Gastroesophageal sphincter (tissue), 4 donors: ENCODE measurements at regions not wholly inside any gene's neighbourhood (a gene's known extent, or its start where the extent isn't known, plus 50 kb on each side); places are given as distances from the start of the nearest gene placed in this dataset.

Source experiments
- ATAC-seq: fragments of 150-250 bp; one replicate; pipeline ENCODE4 v1.9.1; 2016; ENCODE audit warnings: mild to moderate bottlenecking, moderate library complexity
- H3K27ac ChIP-seq, 4 donors: fragments of 200-600 bp; sonication (generic) in 3 of 4; 1 replicate in 3 of 4; 2 replicates in 1 of 4; pipeline ENCODE4 v1.5.1; 2016 to 2019
- H3K27me3 ChIP-seq: fragments of 200-600 bp; sonication (generic); one replicate; pipeline ENCODE4 v1.5.1; 2019
- H3K36me3 ChIP-seq, 2 donors: fragments of 200-600 bp; sonication (generic); one replicate each; pipeline ENCODE4 v1.5.1; 2019; ENCODE audit warnings: control low read depth in 1 of 2
- H3K4me1 ChIP-seq, 3 donors: fragments of 200-600 bp; sonication (generic); 1 replicate in 2 of 3; 2 replicates in 1 of 3; pipeline ENCODE4 v1.5.1; 2016 to 2019; ENCODE audit warnings: control low read depth in 2 of 3
- H3K4me3 ChIP-seq, 2 donors: fragments of 200-600 bp; sonication (generic); one replicate each; pipeline ENCODE4 v1.5.1; 2019; ENCODE audit warnings: mild to moderate bottlenecking in 1 of 2, moderate library complexity in 1 of 2
- H3K9me3 ChIP-seq, 3 donors: fragments of 200-600 bp; sonication (generic); one replicate each; pipeline ENCODE4 v1.5.1; 2017 to 2019; ENCODE audit warnings: control low read depth in 2 of 3
- EP300 ChIP-seq: sonication (generic); formaldehyde crosslinking; IDR thresholded peaks from one replicate; pipeline ENCODE4 v1.6.1; 2017; ENCODE audit warnings: antibody characterized with exemption, mild to moderate bottlenecking
- POLR2A ChIP-seq, 2 donors: fragments of 450-650 bp; IDR thresholded peaks; one replicate each; pipeline ENCODE4 v1.6.1; 2017; ENCODE audit warnings: antibody characterized with exemption in 2 of 2, mild to moderate bottlenecking in 2 of 2, moderate library complexity in 1 of 2
- POLR2AphosphoS5 ChIP-seq: sonication (generic); formaldehyde crosslinking; IDR thresholded peaks from one replicate; pipeline ENCODE4 v1.6.1; 2017; ENCODE audit warnings: antibody characterized with exemption
- WGBS, 2 donors: methylation state at CpG; one replicate each; pipeline ENCODE4 v1.1.5; 2018; ENCODE audit warnings: low coverage in 1 of 2; 5-methylcytosine and 5-hydroxymethylcytosine counted together
- TF ChIP-seq, protein P1 (sequence below), 4 experiments: fragments of 200-600 bp in 2 of 4; fragments of 450-650 bp in 2 of 4; sonication (generic) in 1 of 4; IDR thresholded peaks; one replicate each; pipeline ENCODE4 v1.5.1; 2017 to 2019; ENCODE audit warnings: antibody characterized with exemption in 4 of 4, mild to moderate bottlenecking in 2 of 4, moderate library complexity in 2 of 4

DNA sequence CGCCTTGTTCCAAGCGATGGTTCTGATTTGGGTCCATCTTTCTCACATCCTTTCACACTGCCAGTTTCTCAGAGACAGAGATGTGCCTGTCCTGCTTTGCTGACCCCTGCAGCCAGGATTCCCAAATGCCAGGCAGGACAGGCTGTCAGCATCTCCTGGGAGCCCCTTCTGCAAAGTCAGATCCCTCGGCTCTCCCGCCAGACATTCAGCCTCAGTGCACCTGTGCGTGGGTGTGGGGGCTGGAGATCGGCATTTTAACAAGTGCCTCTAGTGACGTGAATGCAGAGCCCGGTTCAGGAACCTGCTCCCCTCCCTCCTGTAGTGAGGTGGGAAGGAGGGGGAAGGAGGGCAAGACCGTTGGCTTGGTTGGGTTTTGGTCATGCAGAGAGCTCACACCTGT, 108.9 kb upstream of the FGF3 start:
- ATAC-seq = no peak
- H3K27me3 ChIP-seq = peaks cover 95% of the 10 kb centered on the region
- H3K4me1 ChIP-seq = peaks cover 0 to 13% (median 0%) of the 10 kb centered on the region in 3 donors
- peaks cover 0 to 11% (median 0%) of the 10 kb centered on the region in 3 donors for H3K9me3 ChIP-seq
- no peak overlapping the region for H3K27ac ChIP-seq
- no peak overlapping the region for H3K4me3 ChIP-seq
- WGBS, 2 donors = 60 to 100% methylated on average over 1 to 2 of the region's 9 CpGs
- no peaks in the 10 kb centered on the region for H3K36me3 ChIP-seq
- no peak for TF ChIP-seq POLR2AphosphoS5
- TF ChIP-seq POLR2A (IDR thresholded peaks at IDR 0.05) = no peak
- TF ChIP-seq, protein P1, sequence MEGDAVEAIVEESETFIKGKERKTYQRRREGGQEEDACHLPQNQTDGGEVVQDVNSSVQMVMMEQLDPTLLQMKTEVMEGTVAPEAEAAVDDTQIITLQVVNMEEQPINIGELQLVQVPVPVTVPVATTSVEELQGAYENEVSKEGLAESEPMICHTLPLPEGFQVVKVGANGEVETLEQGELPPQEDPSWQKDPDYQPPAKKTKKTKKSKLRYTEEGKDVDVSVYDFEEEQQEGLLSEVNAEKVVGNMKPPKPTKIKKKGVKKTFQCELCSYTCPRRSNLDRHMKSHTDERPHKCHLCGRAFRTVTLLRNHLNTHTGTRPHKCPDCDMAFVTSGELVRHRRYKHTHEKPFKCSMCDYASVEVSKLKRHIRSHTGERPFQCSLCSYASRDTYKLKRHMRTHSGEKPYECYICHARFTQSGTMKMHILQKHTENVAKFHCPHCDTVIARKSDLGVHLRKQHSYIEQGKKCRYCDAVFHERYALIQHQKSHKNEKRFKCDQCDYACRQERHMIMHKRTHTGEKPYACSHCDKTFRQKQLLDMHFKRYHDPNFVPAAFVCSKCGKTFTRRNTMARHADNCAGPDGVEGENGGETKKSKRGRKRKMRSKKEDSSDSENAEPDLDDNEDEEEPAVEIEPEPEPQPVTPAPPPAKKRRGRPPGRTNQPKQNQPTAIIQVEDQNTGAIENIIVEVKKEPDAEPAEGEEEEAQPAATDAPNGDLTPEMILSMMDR (IDR thresholded peaks at IDR 0.05) = no peak
- TF ChIP-seq EP300 = no peak

DNA sequence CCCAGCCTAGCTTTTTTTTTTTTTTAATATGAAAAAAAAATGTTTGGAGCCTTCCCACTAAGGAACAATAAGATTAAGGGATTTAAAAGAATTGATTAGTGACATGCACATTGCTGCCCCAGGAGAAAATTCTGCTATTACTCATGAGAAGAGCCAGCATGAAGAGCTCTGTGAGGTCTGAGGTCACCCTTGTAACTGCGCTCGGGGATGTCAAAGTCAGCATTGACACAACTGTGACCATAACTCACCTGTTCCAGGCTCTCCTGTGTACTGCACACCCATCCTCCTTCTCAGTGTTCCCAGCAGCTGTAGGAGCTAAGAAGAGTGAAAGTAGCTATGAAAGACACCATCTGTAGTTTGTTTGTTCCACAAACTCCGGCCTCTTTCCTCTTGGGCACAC, 109.8 kb upstream of the FGF3 start:
- peaks cover 0 to 11% (median 0%) of the 10 kb centered on the region in 3 donors for H3K9me3 ChIP-seq
- H3K27ac ChIP-seq = no peak overlapping the region
- H3K27me3 ChIP-seq = peaks cover 86% of the 10 kb centered on the region
- WGBS, 2 donors = 87% methylated on average over 3 of the region's 3 CpGs; no CpG with 5 or more reads in 1 of the 2 donors
- TF ChIP-seq EP300 (no peak), POLR2A (IDR thresholded peaks at IDR 0.05) (no peak), POLR2AphosphoS5 (no peak)
- TF ChIP-seq, protein P1 (IDR thresholded peaks at IDR 0.05) = no peak
- no peaks in the 10 kb centered on the region for H3K36me3 ChIP-seq
- ATAC-seq = no peak
- peaks cover 0 to 13% (median 0%) of the 10 kb centered on the region in 3 donors for H3K4me1 ChIP-seq
- H3K4me3 ChIP-seq = no peak overlapping the region

DNA sequence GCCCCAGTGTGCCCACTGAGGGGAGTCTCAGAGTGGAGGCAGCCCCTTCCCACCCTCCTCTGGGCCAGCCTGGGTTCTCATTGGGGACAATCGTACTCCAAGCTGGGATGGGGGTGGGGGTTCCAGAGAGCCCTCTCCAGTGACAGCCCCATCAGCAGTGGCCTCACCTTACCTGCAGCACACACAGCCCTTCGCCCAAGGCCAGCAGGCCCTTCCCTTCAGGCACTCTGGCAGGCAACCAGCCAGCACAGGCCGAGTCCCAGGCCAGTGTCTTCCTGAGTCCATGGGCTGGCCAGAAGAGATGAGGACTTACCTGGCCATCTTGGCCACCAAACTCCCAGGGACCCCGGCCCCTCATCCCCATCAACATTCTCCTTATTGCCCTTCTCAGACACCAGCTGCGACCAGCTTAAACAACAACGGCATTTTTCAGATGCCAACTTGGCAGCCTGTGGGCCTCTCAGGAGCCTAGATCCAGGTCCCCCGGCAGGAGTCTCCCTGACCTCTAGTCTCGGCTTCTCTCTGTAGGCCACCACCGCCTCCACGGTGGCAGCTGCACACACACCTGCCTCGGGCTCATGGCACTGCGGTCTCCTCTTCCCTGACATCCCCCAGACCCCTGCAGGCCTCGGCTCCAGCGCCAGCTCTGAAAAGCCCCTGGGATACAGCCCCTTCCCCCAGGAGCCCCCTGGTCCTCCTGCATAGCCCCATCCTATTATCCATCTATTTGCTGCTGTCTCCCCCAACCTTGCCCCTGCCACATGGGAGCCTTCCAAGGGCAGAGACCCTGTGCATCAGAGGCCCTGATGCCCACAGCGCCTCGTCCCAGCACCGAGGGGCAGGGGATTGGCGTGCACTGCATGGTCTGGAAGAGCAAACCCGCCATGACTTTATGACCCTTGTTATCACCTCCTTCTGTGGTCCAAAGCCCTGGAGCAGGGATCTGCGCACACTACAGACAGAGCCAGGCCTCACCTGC, 111.2 kb upstream of the FGF3 start:
- H3K27me3 ChIP-seq = peaks cover 75% of the 10 kb centered on the region
- H3K27ac ChIP-seq = no peak overlapping the region
- H3K9me3 ChIP-seq = peaks cover 0 to 11% (median 0%) of the 10 kb centered on the region in 3 donors
- H3K4me3 ChIP-seq = no peak overlapping the region
- WGBS, 2 donors = 100% methylated on average over 1 of the region's 20 CpGs; no CpG with 5 or more reads in 1 of the 2 donors
- no peaks in the 10 kb centered on the region for H3K36me3 ChIP-seq
- TF ChIP-seq POLR2AphosphoS5 = no peak
- no peak for TF ChIP-seq POLR2A (IDR thresholded peaks at IDR 0.05)
- TF ChIP-seq EP300 = no peak
- TF ChIP-seq, protein P1 (IDR thresholded peaks at IDR 0.05) = no peak
- ATAC-seq = no peak
- peaks cover 0 to 11% (median 0%) of the 10 kb centered on the region in 3 donors for H3K4me1 ChIP-seq

DNA sequence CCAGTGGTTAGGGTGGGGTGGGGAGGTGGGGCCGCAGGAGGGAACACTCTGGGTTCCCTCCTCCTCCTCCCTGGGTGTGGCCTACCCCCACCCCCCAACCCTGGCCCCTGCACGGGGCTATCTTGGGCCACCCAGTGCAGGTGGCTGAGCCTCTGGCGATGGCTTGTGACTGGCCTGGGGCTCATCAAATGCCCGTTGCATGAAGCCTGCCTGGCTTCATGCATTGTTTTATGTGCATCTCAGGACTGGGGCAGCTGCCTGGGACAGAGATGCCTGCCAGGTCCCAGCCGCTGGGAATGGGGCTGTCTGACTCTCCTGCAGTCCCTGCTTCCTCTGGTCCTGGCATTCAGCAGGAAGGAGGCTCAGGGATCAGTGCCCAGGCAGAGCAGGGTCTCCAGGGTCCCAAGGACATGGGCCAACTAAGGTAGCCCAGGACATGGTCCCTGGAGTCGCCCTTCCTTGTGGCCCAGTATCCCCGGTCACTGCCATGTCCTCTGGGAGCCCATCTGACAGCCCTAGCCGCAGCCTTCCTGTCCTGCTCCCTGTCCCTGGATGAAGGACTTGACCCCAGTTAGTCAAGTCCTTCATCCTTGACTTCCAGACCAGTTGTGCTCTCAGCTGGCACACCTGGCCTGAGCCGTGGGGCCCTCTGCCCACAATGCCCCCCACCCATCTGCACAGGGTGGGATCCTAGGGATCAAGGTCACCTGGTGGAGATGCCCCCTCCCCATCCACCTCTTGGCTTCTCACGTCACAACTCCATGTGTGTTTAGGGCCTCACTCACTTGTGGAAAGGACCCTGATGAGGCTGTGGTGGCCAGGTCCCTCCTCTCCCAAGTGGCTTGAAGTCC, 112.1 kb upstream of the FGF3 start:
- no peak for TF ChIP-seq EP300
- TF ChIP-seq POLR2AphosphoS5 = no peak
- no peak for TF ChIP-seq POLR2A (IDR thresholded peaks at IDR 0.05)
- TF ChIP-seq, protein P1 (IDR thresholded peaks at IDR 0.05) = no peak
- no peak overlapping the region for H3K4me3 ChIP-seq
- WGBS, 2 donors = 53 to 83% methylated on average over 2 to 3 of the region's 10 CpGs
- no peak for ATAC-seq
- H3K4me1 ChIP-seq = peaks cover 0 to 2% (median 0%) of the 10 kb centered on the region in 3 donors
- no peaks in the 10 kb centered on the region for H3K36me3 ChIP-seq
- peaks cover 66% of the 10 kb centered on the region for H3K27me3 ChIP-seq
- H3K27ac ChIP-seq = no peak overlapping the region
- peaks cover 0 to 11% (median 0%) of the 10 kb centered on the region in 3 donors for H3K9me3 ChIP-seq
